ENCODE measurements at regions not wholly inside any gene's neighbourhood (a gene's known extent, or its start where the extent isn't known, plus 50 kb on each side); places are given as distances from the start of the nearest gene placed in this dataset.

DNA sequence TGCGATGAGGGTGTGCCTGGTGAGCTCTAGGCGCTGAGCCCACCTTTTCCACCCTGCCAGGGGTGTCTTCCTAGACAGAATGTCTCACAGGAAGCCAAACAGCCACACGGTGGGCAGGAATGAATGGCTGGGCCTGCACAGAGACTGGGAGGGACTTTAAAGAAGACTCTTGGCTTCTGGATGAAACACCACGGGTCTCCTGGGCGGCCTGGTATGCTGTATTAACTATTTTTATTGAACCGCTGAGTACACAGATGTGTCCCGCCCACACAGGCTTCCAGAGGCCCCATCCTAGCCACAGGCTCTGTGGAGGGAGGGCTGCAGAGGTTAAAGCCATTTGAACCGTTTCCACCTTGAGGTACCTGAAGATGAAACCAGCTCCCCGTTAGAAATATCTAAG lies 115.2 kb upstream of the CXCL14 start:
- TF ChIP-seq RXRA (IDR thresholded peaks at IDR 0.05; ENCODE audit: insufficient read depth, low read depth, low read length) (no peak), CBX5 (IDR thresholded peaks at IDR 0.05; ENCODE audit: low read depth, low read length) (no peak), EGR1 (IDR thresholded peaks at IDR 0.05; ENCODE audit: borderline replicate concordance, low read depth, low read length) (no peak), POLR2AphosphoS5 (IDR thresholded peaks at IDR 0.05; ENCODE audit: low read depth, low read length) (no peak), ZNF274 (IDR thresholded peaks at IDR 0.05; ENCODE audit: borderline replicate concordance, extremely low read depth, low read length) (no peak), POLR2A (IDR thresholded peaks at IDR 0.05; ENCODE audit: control extremely low read depth in 1 of 2, low read depth in 2 of 2, low read length in 2 of 2) (no peak), SIX5 (IDR thresholded peaks at IDR 0.05; ENCODE audit: low read depth, low read length) (no peak), SRF (IDR thresholded peaks at IDR 0.05; ENCODE audit: low read depth, low read length) (no peak)
- TF ChIP-seq, protein P1, sequence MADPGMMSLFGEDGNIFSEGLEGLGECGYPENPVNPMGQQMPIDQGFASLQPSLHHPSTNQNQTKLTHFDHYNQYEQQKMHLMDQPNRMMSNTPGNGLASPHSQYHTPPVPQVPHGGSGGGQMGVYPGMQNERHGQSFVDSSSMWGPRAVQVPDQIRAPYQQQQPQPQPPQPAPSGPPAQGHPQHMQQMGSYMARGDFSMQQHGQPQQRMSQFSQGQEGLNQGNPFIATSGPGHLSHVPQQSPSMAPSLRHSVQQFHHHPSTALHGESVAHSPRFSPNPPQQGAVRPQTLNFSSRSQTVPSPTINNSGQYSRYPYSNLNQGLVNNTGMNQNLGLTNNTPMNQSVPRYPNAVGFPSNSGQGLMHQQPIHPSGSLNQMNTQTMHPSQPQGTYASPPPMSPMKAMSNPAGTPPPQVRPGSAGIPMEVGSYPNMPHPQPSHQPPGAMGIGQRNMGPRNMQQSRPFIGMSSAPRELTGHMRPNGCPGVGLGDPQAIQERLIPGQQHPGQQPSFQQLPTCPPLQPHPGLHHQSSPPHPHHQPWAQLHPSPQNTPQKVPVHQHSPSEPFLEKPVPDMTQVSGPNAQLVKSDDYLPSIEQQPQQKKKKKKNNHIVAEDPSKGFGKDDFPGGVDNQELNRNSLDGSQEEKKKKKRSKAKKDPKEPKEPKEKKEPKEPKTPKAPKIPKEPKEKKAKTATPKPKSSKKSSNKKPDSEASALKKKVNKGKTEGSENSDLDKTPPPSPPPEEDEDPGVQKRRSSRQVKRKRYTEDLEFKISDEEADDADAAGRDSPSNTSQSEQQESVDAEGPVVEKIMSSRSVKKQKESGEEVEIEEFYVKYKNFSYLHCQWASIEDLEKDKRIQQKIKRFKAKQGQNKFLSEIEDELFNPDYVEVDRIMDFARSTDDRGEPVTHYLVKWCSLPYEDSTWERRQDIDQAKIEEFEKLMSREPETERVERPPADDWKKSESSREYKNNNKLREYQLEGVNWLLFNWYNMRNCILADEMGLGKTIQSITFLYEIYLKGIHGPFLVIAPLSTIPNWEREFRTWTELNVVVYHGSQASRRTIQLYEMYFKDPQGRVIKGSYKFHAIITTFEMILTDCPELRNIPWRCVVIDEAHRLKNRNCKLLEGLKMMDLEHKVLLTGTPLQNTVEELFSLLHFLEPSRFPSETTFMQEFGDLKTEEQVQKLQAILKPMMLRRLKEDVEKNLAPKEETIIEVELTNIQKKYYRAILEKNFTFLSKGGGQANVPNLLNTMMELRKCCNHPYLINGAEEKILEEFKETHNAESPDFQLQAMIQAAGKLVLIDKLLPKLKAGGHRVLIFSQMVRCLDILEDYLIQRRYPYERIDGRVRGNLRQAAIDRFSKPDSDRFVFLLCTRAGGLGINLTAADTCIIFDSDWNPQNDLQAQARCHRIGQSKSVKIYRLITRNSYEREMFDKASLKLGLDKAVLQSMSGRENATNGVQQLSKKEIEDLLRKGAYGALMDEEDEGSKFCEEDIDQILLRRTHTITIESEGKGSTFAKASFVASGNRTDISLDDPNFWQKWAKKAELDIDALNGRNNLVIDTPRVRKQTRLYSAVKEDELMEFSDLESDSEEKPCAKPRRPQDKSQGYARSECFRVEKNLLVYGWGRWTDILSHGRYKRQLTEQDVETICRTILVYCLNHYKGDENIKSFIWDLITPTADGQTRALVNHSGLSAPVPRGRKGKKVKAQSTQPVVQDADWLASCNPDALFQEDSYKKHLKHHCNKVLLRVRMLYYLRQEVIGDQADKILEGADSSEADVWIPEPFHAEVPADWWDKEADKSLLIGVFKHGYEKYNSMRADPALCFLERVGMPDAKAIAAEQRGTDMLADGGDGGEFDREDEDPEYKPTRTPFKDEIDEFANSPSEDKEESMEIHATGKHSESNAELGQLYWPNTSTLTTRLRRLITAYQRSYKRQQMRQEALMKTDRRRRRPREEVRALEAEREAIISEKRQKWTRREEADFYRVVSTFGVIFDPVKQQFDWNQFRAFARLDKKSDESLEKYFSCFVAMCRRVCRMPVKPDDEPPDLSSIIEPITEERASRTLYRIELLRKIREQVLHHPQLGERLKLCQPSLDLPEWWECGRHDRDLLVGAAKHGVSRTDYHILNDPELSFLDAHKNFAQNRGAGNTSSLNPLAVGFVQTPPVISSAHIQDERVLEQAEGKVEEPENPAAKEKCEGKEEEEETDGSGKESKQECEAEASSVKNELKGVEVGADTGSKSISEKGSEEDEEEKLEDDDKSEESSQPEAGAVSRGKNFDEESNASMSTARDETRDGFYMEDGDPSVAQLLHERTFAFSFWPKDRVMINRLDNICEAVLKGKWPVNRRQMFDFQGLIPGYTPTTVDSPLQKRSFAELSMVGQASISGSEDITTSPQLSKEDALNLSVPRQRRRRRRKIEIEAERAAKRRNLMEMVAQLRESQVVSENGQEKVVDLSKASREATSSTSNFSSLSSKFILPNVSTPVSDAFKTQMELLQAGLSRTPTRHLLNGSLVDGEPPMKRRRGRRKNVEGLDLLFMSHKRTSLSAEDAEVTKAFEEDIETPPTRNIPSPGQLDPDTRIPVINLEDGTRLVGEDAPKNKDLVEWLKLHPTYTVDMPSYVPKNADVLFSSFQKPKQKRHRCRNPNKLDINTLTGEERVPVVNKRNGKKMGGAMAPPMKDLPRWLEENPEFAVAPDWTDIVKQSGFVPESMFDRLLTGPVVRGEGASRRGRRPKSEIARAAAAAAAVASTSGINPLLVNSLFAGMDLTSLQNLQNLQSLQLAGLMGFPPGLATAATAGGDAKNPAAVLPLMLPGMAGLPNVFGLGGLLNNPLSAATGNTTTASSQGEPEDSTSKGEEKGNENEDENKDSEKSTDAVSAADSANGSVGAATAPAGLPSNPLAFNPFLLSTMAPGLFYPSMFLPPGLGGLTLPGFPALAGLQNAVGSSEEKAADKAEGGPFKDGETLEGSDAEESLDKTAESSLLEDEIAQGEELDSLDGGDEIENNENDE (IDR thresholded peaks at IDR 0.05; ENCODE audit: insufficient replicate concordance, low read length), result no peak
- TF ChIP-seq, protein P2, sequence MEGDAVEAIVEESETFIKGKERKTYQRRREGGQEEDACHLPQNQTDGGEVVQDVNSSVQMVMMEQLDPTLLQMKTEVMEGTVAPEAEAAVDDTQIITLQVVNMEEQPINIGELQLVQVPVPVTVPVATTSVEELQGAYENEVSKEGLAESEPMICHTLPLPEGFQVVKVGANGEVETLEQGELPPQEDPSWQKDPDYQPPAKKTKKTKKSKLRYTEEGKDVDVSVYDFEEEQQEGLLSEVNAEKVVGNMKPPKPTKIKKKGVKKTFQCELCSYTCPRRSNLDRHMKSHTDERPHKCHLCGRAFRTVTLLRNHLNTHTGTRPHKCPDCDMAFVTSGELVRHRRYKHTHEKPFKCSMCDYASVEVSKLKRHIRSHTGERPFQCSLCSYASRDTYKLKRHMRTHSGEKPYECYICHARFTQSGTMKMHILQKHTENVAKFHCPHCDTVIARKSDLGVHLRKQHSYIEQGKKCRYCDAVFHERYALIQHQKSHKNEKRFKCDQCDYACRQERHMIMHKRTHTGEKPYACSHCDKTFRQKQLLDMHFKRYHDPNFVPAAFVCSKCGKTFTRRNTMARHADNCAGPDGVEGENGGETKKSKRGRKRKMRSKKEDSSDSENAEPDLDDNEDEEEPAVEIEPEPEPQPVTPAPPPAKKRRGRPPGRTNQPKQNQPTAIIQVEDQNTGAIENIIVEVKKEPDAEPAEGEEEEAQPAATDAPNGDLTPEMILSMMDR (IDR thresholded peaks at IDR 0.05; ENCODE audit: control extremely low read depth in 1 of 3, insufficient read depth in 1 of 3, low read depth in 1 of 3, low read length in 3 of 3), result no peak

Data from H1 (cell line).